Peyer's patch (tissue), 4 donors: ENCODE measurements at regions not wholly inside any gene's neighbourhood (a gene's known extent, or its start where the extent isn't known, plus 50 kb on each side); places are given as distances from the start of the nearest gene placed in this dataset.

Source experiments
- DNase-seq, 3 donors: peaks; one replicate each; pipeline ENCODE4 v3.0.0-alpha.2; 2017 to 2019
- H3K27ac ChIP-seq, 4 donors: fragments of 200-600 bp; sonication (generic); one replicate each; pipeline ENCODE4 v1.5.1; 2016 to 2019
- H3K27me3 ChIP-seq, 2 donors: fragments of 200-600 bp; sonication (generic); one replicate each; pipeline ENCODE4 v1.5.1; 2019
- H3K36me3 ChIP-seq, 3 donors: fragments of 200-600 bp; sonication (generic); one replicate each; pipeline ENCODE4 v1.5.1; 2016 to 2019
- H3K4me1 ChIP-seq, 4 donors: fragments of 200-600 bp; sonication (generic); one replicate each; pipeline ENCODE4 v1.5.1; 2016 to 2019
- H3K4me3 ChIP-seq, 4 donors: fragments of 200-600 bp; sonication (generic); 1 replicate in 3 of 4; 2 replicates in 1 of 4; pipeline ENCODE4 v1.5.1; 2016 to 2019; ENCODE audit warnings: mild to moderate bottlenecking in 1 of 4
- H3K9me3 ChIP-seq, 4 donors: fragments of 200-600 bp; sonication (generic); one replicate each; pipeline ENCODE4 v1.5.1; 2016 to 2019; ENCODE audit warnings: mild to moderate bottlenecking in 1 of 4
- CTCF ChIP-seq, 6 experiments: fragments of 450-650 bp in 4 of 6; fragments of 200-600 bp in 2 of 6; sonication (generic) in 1 of 6; IDR thresholded peaks; one replicate each; pipeline ENCODE4 v1.5.1; 2017 to 2019; ENCODE audit warnings: antibody characterized with exemption in 6 of 6, mild to moderate bottlenecking in 3 of 6, moderate library complexity in 1 of 6
- POLR2A ChIP-seq, 2 donors: fragments of 450-650 bp; IDR thresholded peaks; one replicate each; pipeline ENCODE4 v1.5.1; 2017; ENCODE audit warnings: antibody characterized with exemption in 2 of 2, mild to moderate bottlenecking in 2 of 2, moderate library complexity in 2 of 2

GRCh38 chr1:213409208-213409631, 358.2 kb downstream of the RPS6KC1 start:
- Histone ChIP-seq H3K4me3 (no peak overlapping the region), H3K27ac (no peak overlapping the region)

GRCh38 chr1:213409971-213410370, 358.9 kb downstream of the RPS6KC1 start:
- no peak for DNase-seq
- Histone ChIP-seq H3K4me3 (no peak overlapping the region), H3K27ac (no peak overlapping the region), H3K36me3 (no peaks in the 10 kb centered on the region), H3K27me3 (no peaks in the 10 kb centered on the region), H3K4me1 (no peaks in the 10 kb centered on the region), H3K9me3 (no peaks in the 10 kb centered on the region)
- TF ChIP-seq POLR2A (IDR thresholded peaks at IDR 0.05), result no peak
- TF ChIP-seq CTCF (IDR thresholded peaks at IDR 0.05), result no peak

More at GRCh38 chr1:213409208-213409631, 358.2 kb downstream of the RPS6KC1 start:
- H3K9me3 ChIP-seq, result no peaks in the 10 kb centered on the region
- H3K36me3 ChIP-seq, result no peaks in the 10 kb centered on the region
- DNase-seq, result no peak
- TF ChIP-seq CTCF (IDR thresholded peaks at IDR 0.05), result no peak
- no peak for TF ChIP-seq POLR2A (IDR thresholded peaks at IDR 0.05)
- H3K4me1 ChIP-seq, result no peaks in the 10 kb centered on the region
- no peaks in the 10 kb centered on the region for H3K27me3 ChIP-seq

- Histone ChIP-seq H3K4me3 (no peak overlapping the region), H3K36me3 (no peaks in the 10 kb centered on the region), H3K9me3 (no peaks in the 10 kb centered on the region), H3K27ac (no peak overlapping the region), H3K27me3 (no peaks in the 10 kb centered on the region), H3K4me1 (no peaks in the 10 kb centered on the region)
- no peak for DNase-seq
- no peak for TF ChIP-seq POLR2A (IDR thresholded peaks at IDR 0.05)
- no peak for TF ChIP-seq CTCF (IDR thresholded peaks at IDR 0.05)
Measured at GRCh38 chr1:213414346-213414745, 363.3 kb downstream of the RPS6KC1 start.

GRCh38 chr1:213414911-213415310, 363.9 kb downstream of the RPS6KC1 start:
- no peaks in the 10 kb centered on the region for H3K27me3 ChIP-seq
- no peaks in the 10 kb centered on the region for H3K36me3 ChIP-seq
- TF ChIP-seq POLR2A (IDR thresholded peaks at IDR 0.05), result no peak
- no peak for TF ChIP-seq CTCF (IDR thresholded peaks at IDR 0.05)
- H3K4me3 ChIP-seq, result no peak overlapping the region
- no peak for DNase-seq
- H3K9me3 ChIP-seq, result no peaks in the 10 kb centered on the region
- H3K27ac ChIP-seq, result no peak overlapping the region
- no peaks in the 10 kb centered on the region for H3K4me1 ChIP-seq

GRCh38 chr1:213415691-213416380, 364.8 kb downstream of the RPS6KC1 start:
- Histone ChIP-seq H3K27me3 (no peaks in the 10 kb centered on the region), H3K4me1 (no peaks in the 10 kb centered on the region), H3K4me3 (no peak overlapping the region), H3K9me3 (no peaks in the 10 kb centered on the region), H3K36me3 (no peaks in the 10 kb centered on the region), H3K27ac (no peak overlapping the region)
- TF ChIP-seq CTCF (IDR thresholded peaks at IDR 0.05), result no peak
- TF ChIP-seq POLR2A (IDR thresholded peaks at IDR 0.05), result no peak
- DNase-seq, result no peak
